ENCODE measurements at regions not wholly inside any gene's neighbourhood (a gene's known extent, or its start where the extent isn't known, plus 50 kb on each side); places are given as distances from the start of the nearest gene placed in this dataset.

- TF ChIP-seq ATF3 (IDR thresholded peaks at IDR 0.05; ENCODE audit: insufficient read depth, low read depth, low read length) = no peak
- TF ChIP-seq CHD1 (IDR thresholded peaks at IDR 0.05; ENCODE audit: low read depth, low read length) = no peak
- no peak for TF ChIP-seq POLR2AphosphoS5 (IDR thresholded peaks at IDR 0.05; ENCODE audit: low read depth, low read length)
- no peak for TF ChIP-seq HDAC2 (IDR thresholded peaks at IDR 0.05; ENCODE audit: borderline replicate concordance in 1 of 2, low read depth in 2 of 2, low read length in 2 of 2)
- no peak for TF ChIP-seq MAFK (IDR thresholded peaks at IDR 0.05; ENCODE audit: low read depth, low read length)
- no peak for TF ChIP-seq PHF8 (conservative IDR thresholded peaks at IDR 0.05; ENCODE audit: low read depth, low read length)
- TF ChIP-seq EZH2 (IDR thresholded peaks at IDR 0.05; ENCODE audit: low read depth, low read length, severe bottlenecking) = no peak
- no peak for TF ChIP-seq NANOG (IDR thresholded peaks at IDR 0.05; ENCODE audit: insufficient read depth, low read depth, low read length, poor library complexity, severe bottlenecking)
Observed at GRCh38 chr4:148676344-148676743, 234.1 kb upstream of the NR3C2 start (continued).

All from H1 (cell line).